ENCODE measurements at regions not wholly inside any gene's neighbourhood (a gene's known extent, or its start where the extent isn't known, plus 50 kb on each side); places are given as distances from the start of the nearest gene placed in this dataset.

- TF ChIP-seq CTCF (IDR thresholded peaks at IDR 0.05; ENCODE audit: poor library complexity) = no peak
- TF ChIP-seq EZH2 (IDR thresholded peaks at IDR 0.05; ENCODE audit: borderline replicate concordance) = no peak
- TF ChIP-seq EZH2phosphoT487 (IDR thresholded peaks at IDR 0.05; ENCODE audit: low read depth, severe bottlenecking, unreplicated experiment) = no peak
These were observed 195.8 kb downstream of the KCNJ2 start for GRCh38 chr17:70365091-70365583.

Data from hepatocyte (in vitro differentiated cells).